PFSK-1 (cell line): ENCODE measurements at regions not wholly inside any gene's neighbourhood (a gene's known extent, or its start where the extent isn't known, plus 50 kb on each side); places are given as distances from the start of the nearest gene placed in this dataset.

Experiments
- FOXP2 ChIP-seq: optimal IDR thresholded peaks from 2 replicates; pipeline ENCODE3; 2011; ENCODE audit warnings: borderline replicate concordance, control low read depth, inconsistent platforms; ENCODE audit not compliant: insufficient read depth; ENCODE audit errors: extremely low read length, extremely low read depth
- POLR2AphosphoS5 ChIP-seq: IDR thresholded peaks from 2 replicates; pipeline ENCODE4 v1.6.1; 2012; ENCODE audit warnings: low read depth, mild to moderate bottlenecking, control low read depth, low read length, moderate library complexity
- REST ChIP-seq, 2 experiments: IDR thresholded peaks; 2 replicates each; pipeline versions ENCODE4 v1.6.1 to v1.8.0; 2011 to 2012; ENCODE audit warnings: low read depth in 2 of 2, low read length in 2 of 2, control low read depth in 1 of 2, inconsistent platforms in 1 of 2, mild to moderate bottlenecking in 1 of 2, moderate library complexity in 1 of 2; ENCODE audit not compliant: insufficient read depth in 1 of 2
- SIN3A ChIP-seq: IDR thresholded peaks from 2 replicates; pipeline ENCODE4 v1.6.1; 2012; ENCODE audit warnings: mild to moderate bottlenecking, low read length, moderate library complexity, borderline replicate concordance; ENCODE audit not compliant: insufficient read depth
- TAF1 ChIP-seq: IDR thresholded peaks from 2 replicates; pipeline ENCODE4 v1.6.1; 2012; ENCODE audit warnings: low read length, control low read depth, borderline replicate concordance; ENCODE audit not compliant: insufficient read depth

- TF ChIP-seq POLR2AphosphoS5 (no peak), REST (IDR thresholded peaks at IDR 0.05; ENCODE audit: insufficient read depth in 1 of 2, low read depth in 2 of 2, low read length in 2 of 2) (no peak), TAF1 (no peak), FOXP2 (no peak), SIN3A (no peak)
Measured at GRCh38 chr5:165780901-165781300, 2275.5 kb downstream of the MAT2B start.

- TF ChIP-seq REST (IDR thresholded peaks at IDR 0.05; ENCODE audit: insufficient read depth in 1 of 2, low read depth in 2 of 2, low read length in 2 of 2) (no peak), TAF1 (no peak), FOXP2 (no peak), POLR2AphosphoS5 (no peak), SIN3A (no peak)
Measured at GRCh38 chr5:165781738-165782137, 2276.3 kb downstream of the MAT2B start.

- TF ChIP-seq FOXP2 (no peak), TAF1 (no peak), SIN3A (no peak), POLR2AphosphoS5 (no peak), REST (IDR thresholded peaks at IDR 0.05; ENCODE audit: insufficient read depth in 1 of 2, low read depth in 2 of 2, low read length in 2 of 2) (no peak)
Measured at GRCh38 chr5:165783024-165783423, 2277.6 kb downstream of the MAT2B start.

GRCh38 chr5:165786073-165786472 is 2280.7 kb downstream of the MAT2B start:
- TF ChIP-seq TAF1 = no peak
- no peak for TF ChIP-seq REST (IDR thresholded peaks at IDR 0.05; ENCODE audit: insufficient read depth in 1 of 2, low read depth in 2 of 2, low read length in 2 of 2)

DNA sequence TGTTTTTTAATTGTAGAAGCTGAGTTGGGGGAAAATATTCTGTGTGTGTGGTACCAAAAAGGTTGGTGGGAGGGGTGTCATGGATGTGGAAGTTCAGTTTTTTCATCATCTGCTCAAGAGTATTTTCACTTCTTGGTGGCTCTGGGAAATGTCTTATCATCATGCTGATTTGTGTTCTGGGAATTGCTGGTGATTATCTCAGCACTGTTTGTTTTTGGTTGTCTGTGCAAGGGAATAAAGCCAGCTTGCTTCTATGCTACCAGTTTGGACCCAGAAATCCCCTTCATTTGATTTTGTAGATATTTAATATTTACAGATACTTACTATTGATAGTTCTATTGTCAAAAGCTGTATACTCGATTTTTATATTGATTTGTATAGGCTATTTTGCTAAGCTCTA is 2289.7 kb downstream of the MAT2B start:
- TF ChIP-seq POLR2AphosphoS5 (no peak), TAF1 (no peak), FOXP2 (no peak)

DNA sequence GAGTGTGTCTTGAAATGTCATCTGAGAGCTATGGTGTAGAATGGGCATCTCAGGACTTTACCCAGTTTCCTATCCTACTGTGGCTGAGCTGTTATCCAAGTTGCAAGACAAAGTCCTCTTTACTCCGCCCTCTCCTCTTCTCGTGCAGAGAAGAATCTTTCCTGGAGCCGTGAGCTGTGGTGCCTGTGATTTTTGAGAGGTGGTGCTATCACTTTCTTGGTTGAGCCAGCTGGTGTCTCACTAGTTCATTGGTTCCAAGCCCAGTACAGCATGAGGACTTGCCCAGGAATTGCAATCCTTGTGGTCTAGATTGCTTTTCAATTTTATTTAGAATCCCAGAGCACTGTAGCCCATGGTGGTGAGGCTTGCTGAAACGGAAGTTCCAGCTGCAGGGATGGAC is 2300.3 kb downstream of the MAT2B start:
- TF ChIP-seq TAF1 = no peak
- TF ChIP-seq SIN3A = no peak
- no peak for TF ChIP-seq FOXP2
- TF ChIP-seq POLR2AphosphoS5 = no peak
- no peak for TF ChIP-seq REST (IDR thresholded peaks at IDR 0.05; ENCODE audit: insufficient read depth in 1 of 2, low read depth in 2 of 2, low read length in 2 of 2)
